ENCODE measurements at regions not wholly inside any gene's neighbourhood (a gene's known extent, or its start where the extent isn't known, plus 50 kb on each side); places are given as distances from the start of the nearest gene placed in this dataset.

- DNase-seq (ENCODE audit: low spot score): no peak
Observed at GRCh38 chr22:48397531-48398180, 1430.0 kb downstream of the BRD1 start.

- DNase-seq (ENCODE audit: low spot score): no peak
Observed at GRCh38 chr22:48396785-48397530, 1430.7 kb downstream of the BRD1 start.

DNA sequence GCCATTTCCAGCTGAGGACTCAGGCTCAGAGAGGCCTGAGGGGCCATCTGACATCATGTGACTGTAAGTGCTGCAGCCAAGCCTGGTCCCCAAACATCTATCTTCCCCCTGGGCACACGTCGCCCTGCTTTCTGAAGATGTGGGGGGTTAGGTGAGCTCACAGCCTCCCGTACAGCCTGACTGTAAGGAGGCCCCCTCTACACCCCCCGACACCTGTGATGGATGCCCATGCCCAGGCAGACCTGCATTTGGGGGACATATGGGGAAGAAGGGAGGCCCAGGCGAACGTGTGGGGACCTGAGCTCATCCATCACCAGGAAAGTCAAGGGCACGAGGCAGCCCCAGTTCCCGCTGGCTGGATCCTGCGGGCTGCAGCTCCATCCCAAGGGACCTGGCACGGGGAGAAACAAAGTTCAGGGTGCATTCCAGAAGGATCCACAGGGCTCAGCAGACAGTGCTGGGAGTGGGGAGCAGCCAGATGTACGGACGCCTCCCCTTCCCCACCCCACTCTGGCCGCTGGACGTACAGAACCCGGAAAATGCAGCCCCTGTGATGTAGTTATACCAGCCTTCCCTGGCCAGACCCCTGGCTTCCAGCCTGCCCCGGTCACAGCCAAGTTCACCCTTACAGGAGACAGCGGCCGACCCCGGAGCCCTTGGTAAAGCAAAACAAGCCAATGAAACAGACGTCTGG lies 1431.4 kb downstream of the BRD1 start:
- DNase-seq (ENCODE audit: low spot score): no peak

DNA sequence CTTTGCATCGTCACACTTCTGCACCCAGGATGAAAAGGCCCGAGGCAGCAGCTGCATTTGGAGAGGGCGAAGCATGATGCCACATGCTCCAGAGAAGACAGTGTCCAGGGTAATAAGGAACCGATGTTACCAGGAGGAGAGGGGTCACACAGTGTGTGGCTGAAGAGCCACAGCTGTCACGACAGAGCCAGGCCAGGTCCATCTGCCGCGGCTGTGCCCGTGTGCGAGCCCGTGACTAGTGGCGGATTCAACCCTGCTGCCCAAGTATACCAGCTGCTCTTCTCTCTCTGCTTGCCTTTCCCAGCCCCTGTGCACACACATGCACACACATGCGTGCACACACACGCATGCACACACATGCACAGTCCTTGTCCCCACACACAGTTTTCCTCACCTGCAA lies 1432.5 kb downstream of the BRD1 start:
- no peak for DNase-seq (ENCODE audit: low spot score)

DNA sequence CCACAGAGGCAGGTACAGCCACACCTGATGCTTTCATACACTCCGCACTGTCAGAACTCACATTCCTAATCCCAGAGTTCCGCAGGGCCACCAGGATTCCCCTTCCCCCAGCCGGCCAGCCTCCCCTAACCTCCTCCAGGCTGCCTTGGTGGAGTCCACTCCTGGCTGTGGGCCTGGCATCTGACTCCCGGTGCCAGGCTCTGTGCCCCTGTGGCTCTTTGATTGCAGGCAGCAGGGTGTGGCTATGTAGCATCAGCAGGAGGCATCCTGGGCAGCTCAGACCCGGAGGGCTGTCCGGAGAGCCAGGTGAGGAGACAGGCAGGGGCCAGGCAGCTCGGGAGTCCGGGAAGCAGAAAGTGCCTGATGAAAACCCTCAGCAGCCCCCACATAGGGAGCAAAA lies 1432.9 kb downstream of the BRD1 start:
- no peak for DNase-seq (ENCODE audit: low spot score)

DNA sequence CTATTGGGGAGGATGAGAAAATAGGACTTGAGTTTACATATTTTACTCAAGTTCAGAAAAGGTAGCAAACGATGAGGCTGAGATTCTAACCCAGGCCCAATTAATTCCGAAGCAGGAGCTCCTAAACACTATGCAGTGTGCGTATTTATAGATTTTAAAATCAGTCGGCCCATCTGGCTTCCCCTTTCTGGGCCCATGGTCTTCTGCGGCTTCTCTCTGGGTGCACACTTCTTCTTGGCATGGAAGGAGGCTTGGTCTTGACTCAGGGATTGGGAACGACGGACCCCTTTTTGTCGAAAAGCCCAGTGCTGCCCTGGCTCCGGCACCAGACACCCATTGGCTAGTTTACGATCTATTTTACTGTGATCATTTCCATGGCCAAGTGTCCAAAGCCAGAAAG lies 1433.8 kb downstream of the BRD1 start:
- no peak for DNase-seq (ENCODE audit: low spot score)

GRCh38 chr22:48393041-48393370 lies 1434.7 kb downstream of the BRD1 start:
- DNase-seq (ENCODE audit: low spot score): no peak

DNA sequence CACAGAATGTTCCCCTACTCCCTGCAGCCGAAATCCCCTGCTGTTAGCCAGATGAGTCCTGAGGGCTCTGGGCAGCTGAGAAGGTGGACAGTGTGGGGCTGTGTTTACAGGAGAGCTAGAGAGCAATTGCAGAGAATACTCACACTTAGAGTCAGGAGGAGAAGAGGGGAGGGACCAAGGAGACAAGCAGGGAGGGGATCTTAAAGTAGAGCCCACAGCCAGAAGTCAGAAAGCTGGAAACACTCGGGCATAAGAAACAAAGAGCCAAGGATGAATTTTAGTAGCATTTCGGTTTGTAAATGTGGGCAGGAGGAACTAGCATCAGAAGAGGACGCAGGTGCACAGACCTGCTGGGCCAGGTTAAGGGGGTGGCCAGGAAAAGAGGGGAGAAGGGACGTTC lies 1435.9 kb downstream of the BRD1 start:
- no peak for DNase-seq (ENCODE audit: low spot score)

- DNase-seq (ENCODE audit: low spot score): no peak
Observed at GRCh38 chr22:48391171-48391711, 1436.4 kb downstream of the BRD1 start.

GRCh38 chr22:48389916-48390315 lies 1437.8 kb downstream of the BRD1 start:
- no peak for DNase-seq (ENCODE audit: low spot score)

- DNase-seq (ENCODE audit: low spot score): no peak
Observed at GRCh38 chr22:48382197-48382596, 1445.5 kb downstream of the BRD1 start.

GRCh38 chr22:48380016-48380665 lies 1447.5 kb downstream of the BRD1 start:
- no peak for DNase-seq (ENCODE audit: low spot score)

DNA sequence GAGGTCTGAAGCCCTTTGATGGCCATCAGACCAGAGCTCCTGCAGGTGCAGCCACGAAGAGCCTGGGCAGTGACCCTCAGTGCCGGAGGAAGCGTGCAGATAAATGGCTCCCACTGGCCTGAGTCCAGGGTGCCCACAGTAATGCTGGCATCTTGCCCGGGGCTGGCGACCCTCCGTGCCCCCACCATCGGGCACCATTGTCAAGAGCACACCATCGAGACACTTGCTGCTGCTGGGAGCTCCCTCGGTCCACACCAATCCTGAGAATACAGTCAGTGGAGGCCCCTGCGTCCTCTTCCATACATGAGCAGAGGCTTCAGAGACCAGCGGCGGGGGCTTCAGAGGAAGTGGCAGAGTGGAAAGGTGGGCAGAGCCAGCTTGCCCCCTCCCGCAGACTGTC lies 1448.3 kb downstream of the BRD1 start:
- DNase-seq (ENCODE audit: low spot score): no peak

DNA sequence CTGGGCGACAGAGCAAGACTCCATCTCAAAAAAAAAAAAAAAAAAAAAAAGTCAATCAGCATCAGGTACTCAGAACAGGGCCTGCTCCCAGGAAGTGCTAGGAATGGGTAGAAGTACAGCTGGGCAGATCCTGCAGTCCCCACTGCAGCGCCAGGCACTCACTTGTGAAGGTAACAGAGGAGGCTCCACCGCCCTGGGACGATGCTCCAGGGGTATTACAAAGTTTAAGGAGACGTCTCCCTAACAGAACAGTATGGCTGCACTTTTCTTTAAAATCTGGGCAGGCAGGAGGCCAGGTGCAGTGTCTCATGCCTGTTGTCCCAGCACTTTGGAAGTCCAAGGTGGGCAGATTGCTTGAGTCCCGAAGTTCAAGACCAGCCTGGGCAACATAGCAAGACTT lies 1449.0 kb downstream of the BRD1 start:
- no peak for DNase-seq (ENCODE audit: low spot score)

DNA sequence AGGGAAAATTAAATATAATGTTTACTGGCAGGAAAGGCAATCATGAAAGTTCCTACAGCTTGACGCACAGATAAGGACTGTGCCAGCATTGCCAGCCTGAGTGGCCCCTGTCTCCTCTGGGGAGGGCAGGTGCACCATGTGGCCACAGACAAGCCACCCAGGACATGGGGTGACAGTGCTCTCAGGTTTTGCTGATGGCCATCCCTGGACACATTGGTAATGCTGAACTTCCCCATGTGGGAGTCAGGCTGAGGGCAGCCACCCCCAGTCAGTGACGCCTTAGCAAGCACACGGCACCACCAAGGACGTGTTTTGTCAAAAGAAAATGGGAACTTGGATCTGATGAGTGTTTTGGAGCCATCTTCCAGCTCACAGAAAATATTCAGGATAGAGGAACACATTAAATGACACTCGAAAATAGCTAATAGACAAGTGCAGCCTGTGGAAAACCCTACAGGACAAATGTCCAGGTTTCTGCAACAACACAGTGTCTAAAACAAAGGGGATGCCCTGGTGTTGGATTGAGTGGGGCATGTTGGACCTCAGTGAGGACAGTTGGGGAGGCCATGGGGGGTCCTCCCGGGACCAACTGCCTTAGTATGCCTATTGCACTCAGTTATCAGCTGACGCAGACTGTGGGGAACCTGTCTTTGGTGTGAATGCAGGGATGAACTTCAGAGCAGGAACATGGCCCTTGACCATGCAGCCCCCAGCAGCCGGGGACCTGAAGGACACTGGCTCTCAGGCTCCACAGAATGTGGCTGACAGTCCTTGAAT lies 1450.5 kb downstream of the BRD1 start:
- DNase-seq (ENCODE audit: low spot score): no peak

DNA sequence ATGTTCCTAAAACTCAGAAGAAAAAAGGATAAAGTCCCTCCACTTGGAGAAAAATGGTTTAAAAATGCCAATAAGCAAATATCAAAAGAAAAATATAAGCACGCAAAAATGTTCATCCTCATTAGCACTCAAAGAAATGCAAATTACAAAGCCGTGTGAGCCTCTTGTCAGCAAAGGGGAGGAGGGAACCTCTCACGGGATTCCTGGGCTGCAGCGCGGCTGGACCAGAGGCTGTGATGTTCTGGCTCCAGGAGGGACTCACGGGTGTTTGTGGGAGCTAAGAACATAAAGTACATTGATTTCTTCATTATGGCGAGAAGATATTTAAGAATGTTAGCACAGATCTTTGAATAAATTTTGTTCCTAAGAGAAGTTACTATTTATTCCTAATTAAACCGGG lies 1451.2 kb downstream of the BRD1 start:
- DNase-seq (ENCODE audit: low spot score): no peak

DNA sequence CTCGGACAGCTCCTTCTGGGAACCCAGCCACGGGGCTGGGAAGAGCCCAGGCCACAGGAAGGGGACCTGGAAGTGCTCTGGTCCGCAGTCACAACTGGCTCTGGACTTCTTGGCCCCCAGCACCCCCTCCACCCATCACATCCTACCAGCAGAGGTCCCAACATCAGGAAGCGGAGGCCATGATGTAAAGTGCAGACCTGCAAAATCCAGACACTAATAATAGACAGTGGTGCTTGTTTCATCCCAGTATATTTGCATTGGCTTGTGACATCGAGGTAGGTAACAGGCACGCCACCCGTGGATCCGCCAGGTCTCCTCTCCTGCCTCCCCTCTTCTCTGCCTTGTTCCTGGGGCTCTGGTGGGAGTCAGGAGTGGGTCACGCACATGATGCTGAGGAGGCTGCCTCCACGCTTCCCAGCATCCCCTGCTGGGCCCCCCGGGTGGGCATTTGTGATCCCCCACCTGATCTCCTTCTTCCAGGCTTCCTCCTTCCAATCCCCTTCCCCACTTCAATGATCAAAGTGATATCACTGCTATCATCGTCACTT lies 1454.0 kb downstream of the BRD1 start:
- no peak for DNase-seq (ENCODE audit: low spot score)

DNA sequence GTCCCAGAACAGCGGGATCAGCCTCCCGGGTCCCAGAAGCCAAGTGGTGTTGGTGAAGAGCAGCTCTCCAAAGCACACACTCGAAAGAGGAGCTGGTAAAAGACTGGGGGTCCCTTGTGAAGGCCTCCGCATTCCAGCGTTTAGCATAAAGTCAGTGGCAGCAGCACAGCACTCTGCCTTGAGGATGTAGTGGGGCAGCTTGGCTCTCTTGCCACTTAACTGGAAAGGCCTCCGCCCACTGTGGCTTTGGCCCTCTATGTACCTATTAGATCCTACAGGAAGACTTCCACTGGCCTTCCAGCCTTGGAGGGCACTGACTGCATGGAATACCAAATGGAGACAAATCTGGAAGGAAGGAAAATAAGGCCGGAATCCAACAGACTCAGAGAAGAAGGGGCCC lies 1455.3 kb downstream of the BRD1 start:
- no peak for DNase-seq (ENCODE audit: low spot score)

- no peak for DNase-seq (ENCODE audit: low spot score)
Observed at GRCh38 chr22:48371391-48371790, 1456.3 kb downstream of the BRD1 start.

- DNase-seq (ENCODE audit: low spot score): no peak
Observed at GRCh38 chr22:48370508-48371325, 1457.0 kb downstream of the BRD1 start.
